Fibroblast of skin of abdomen (primary cell): ENCODE measurements at regions not wholly inside any gene's neighbourhood (a gene's known extent, or its start where the extent isn't known, plus 50 kb on each side); places are given as distances from the start of the nearest gene placed in this dataset.
"Not testable (repeated sequence)": the region's sequence is repeated elsewhere in the genome, so short reads cannot be mapped to it uniquely, and the experiment has no call there.

Experiments used
- DNase-seq: peaks from one replicate; pipeline ENCODE4 v3.0.0-alpha.2; 2013

GRCh38 chr2:41321351-41321750 lies 726.5 kb upstream of the PKDCC start:
- no peak for DNase-seq

- no peak for DNase-seq
These were observed 721.0 kb upstream of the PKDCC start for GRCh38 chr2:41326851-41327250.

GRCh38 chr2:41329040-41329439 lies 718.8 kb upstream of the PKDCC start:
- DNase-seq: no peak

GRCh38 chr2:41334159-41334558 lies 713.7 kb upstream of the PKDCC start:
- no peak for DNase-seq

- not testable (repeated sequence) for DNase-seq
These were observed 712.2 kb upstream of the PKDCC start for GRCh38 chr2:41335573-41335972.

GRCh38 chr2:41337956-41338355 lies 709.9 kb upstream of the PKDCC start:
- DNase-seq: no peak

GRCh38 chr2:41344529-41344928 lies 703.3 kb upstream of the PKDCC start:
- DNase-seq: no peak

GRCh38 chr2:41353060-41353459 lies 694.8 kb upstream of the PKDCC start:
- DNase-seq: no peak

- DNase-seq: no peak
These were observed 692.0 kb upstream of the PKDCC start for GRCh38 chr2:41355794-41356193.

GRCh38 chr2:41364842-41365241 lies 683.0 kb upstream of the PKDCC start:
- DNase-seq: no peak

- DNase-seq: no peak
These were observed 671.9 kb upstream of the PKDCC start for GRCh38 chr2:41375901-41376300.

- DNase-seq: no peak
These were observed 670.0 kb upstream of the PKDCC start for GRCh38 chr2:41377837-41378236.

- DNase-seq: no peak
These were observed 669.4 kb upstream of the PKDCC start for GRCh38 chr2:41378420-41378819.

- no peak for DNase-seq
These were observed 668.2 kb upstream of the PKDCC start for GRCh38 chr2:41379496-41380221.

GRCh38 chr2:41381701-41382100 lies 666.1 kb upstream of the PKDCC start:
- DNase-seq: no peak

GRCh38 chr2:41387519-41387918 lies 660.3 kb upstream of the PKDCC start:
- DNase-seq: no peak

- no peak for DNase-seq
These were observed 654.2 kb upstream of the PKDCC start for GRCh38 chr2:41393621-41394020.

- DNase-seq: no peak
These were observed 653.3 kb upstream of the PKDCC start for GRCh38 chr2:41394541-41394940.

GRCh38 chr2:41395692-41396091 lies 652.1 kb upstream of the PKDCC start:
- no peak for DNase-seq

- no peak for DNase-seq
These were observed 648.3 kb upstream of the PKDCC start for GRCh38 chr2:41399437-41400087.

GRCh38 chr2:41400088-41400665 lies 647.6 kb upstream of the PKDCC start:
- peak; percentile 4 for DNase-seq

GRCh38 chr2:41405441-41405840 lies 642.4 kb upstream of the PKDCC start:
- no peak for DNase-seq

- DNase-seq: no peak
These were observed 638.5 kb upstream of the PKDCC start for GRCh38 chr2:41409328-41409727.

GRCh38 chr2:41410011-41410410 lies 637.8 kb upstream of the PKDCC start:
- no peak for DNase-seq
